HFF-Myc (cell line): ENCODE measurements at regions not wholly inside any gene's neighbourhood (a gene's known extent, or its start where the extent isn't known, plus 50 kb on each side); places are given as distances from the start of the nearest gene placed in this dataset.

Experiments
- DNase-seq: peaks from one replicate; pipeline ENCODE4 v3.0.0-alpha.2; 2011; ENCODE audit warnings: low read depth; ENCODE audit errors: extremely low read depth
- H3K4me3 ChIP-seq: replicated peaks from 2 replicates; pipeline ENCODE4 v1.5.1; 2011; ENCODE audit warnings: low read depth, mild to moderate bottlenecking, control low read depth, low read length
- CTCF ChIP-seq: IDR thresholded peaks from 2 replicates; pipeline ENCODE4 v1.5.1; 2012; ENCODE audit warnings: mild to moderate bottlenecking, low read depth, low read length, control low read depth; ENCODE audit errors: missing control alignments

GRCh38 chr21:23799376-23799775, 1807.9 kb downstream of the MRPL39 start:
- H3K4me3 ChIP-seq, result no peak overlapping the region
- no peak for TF ChIP-seq CTCF
- DNase-seq, result no peak

GRCh38 chr21:23792300-23792699, 1815.0 kb downstream of the MRPL39 start:
- DNase-seq, result no peak
- no peak overlapping the region for H3K4me3 ChIP-seq
- TF ChIP-seq CTCF, result no peak

GRCh38 chr21:23789864-23790263, 1817.4 kb downstream of the MRPL39 start:
- DNase-seq, result no peak
- TF ChIP-seq CTCF, result no peak

GRCh38 chr21:23780326-23780725, 1827.0 kb downstream of the MRPL39 start:
- TF ChIP-seq CTCF, result no peak
- no peak overlapping the region for H3K4me3 ChIP-seq
- no peak for DNase-seq

More at GRCh38 chr21:23789864-23790263, 1817.4 kb downstream of the MRPL39 start:
- H3K4me3 ChIP-seq, result no peak overlapping the region

GRCh38 chr21:23743821-23744220, 1863.5 kb downstream of the MRPL39 start:
- TF ChIP-seq CTCF, result no peak
- no peak for DNase-seq
- no peak overlapping the region for H3K4me3 ChIP-seq

- DNase-seq, result no peak
- TF ChIP-seq CTCF, result no peak
Observed at GRCh38 chr21:23740463-23740862, 1866.8 kb downstream of the MRPL39 start.

GRCh38 chr21:23732776-23733175, 1874.5 kb downstream of the MRPL39 start:
- TF ChIP-seq CTCF, result no peak
- no peak for DNase-seq
- H3K4me3 ChIP-seq, result no peak overlapping the region

More at GRCh38 chr21:23740463-23740862, 1866.8 kb downstream of the MRPL39 start:
- H3K4me3 ChIP-seq, result no peak overlapping the region
